ENCODE measurements at regions not wholly inside any gene's neighbourhood (a gene's known extent, or its start where the extent isn't known, plus 50 kb on each side); places are given as distances from the start of the nearest gene placed in this dataset.

DNA sequence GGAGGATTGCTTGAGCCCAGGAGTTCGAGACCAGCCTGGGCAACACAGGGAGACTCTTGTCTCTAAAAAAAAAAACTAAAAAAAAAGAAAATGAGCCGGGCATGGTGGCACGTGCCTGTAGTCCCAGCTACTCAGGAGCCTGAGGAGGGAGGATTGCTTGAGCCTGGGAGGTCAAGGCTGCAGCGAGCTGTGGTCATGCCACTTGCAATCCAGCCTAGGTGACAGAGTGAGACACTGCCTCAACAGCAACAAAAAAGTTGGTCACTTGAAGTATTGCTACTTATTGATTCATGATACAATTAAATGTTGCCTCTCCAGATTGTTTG lies 57.9 kb upstream of the CXADR start:
- TF ChIP-seq, protein P1, sequence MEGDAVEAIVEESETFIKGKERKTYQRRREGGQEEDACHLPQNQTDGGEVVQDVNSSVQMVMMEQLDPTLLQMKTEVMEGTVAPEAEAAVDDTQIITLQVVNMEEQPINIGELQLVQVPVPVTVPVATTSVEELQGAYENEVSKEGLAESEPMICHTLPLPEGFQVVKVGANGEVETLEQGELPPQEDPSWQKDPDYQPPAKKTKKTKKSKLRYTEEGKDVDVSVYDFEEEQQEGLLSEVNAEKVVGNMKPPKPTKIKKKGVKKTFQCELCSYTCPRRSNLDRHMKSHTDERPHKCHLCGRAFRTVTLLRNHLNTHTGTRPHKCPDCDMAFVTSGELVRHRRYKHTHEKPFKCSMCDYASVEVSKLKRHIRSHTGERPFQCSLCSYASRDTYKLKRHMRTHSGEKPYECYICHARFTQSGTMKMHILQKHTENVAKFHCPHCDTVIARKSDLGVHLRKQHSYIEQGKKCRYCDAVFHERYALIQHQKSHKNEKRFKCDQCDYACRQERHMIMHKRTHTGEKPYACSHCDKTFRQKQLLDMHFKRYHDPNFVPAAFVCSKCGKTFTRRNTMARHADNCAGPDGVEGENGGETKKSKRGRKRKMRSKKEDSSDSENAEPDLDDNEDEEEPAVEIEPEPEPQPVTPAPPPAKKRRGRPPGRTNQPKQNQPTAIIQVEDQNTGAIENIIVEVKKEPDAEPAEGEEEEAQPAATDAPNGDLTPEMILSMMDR (IDR thresholded peaks at IDR 0.05; ENCODE audit: low read depth, low read length, missing control alignments) = no peak
- in situ Hi-C loops (cut with HindIII; ENCODE audit: low pct_ligation_motif_present, low sequenced_read_pairs) = no loop called here
- Histone ChIP-seq H3K4me3 (ENCODE audit: low read depth, low read length) (peak overlapping the region; percentile 29), H3K27me3 (replicated peaks) (no peaks in the 10 kb centered on the region), H3K36me3 (replicated peaks) (no peaks in the 10 kb centered on the region), H3K27ac (no peak overlapping the region)
- no peak for DNase-seq

- in situ Hi-C loops (cut with HindIII; ENCODE audit: low pct_ligation_motif_present, low sequenced_read_pairs) = no loop called here
- no peaks in the 10 kb centered on the region for H3K27me3 ChIP-seq (replicated peaks)
- no peak for DNase-seq
- no peaks in the 10 kb centered on the region for H3K36me3 ChIP-seq (replicated peaks)
- H3K27ac ChIP-seq = no peak overlapping the region
- H3K4me3 ChIP-seq (ENCODE audit: low read depth, low read length) = no peak overlapping the region
- TF ChIP-seq, protein P1 (IDR thresholded peaks at IDR 0.05; ENCODE audit: low read depth, low read length, missing control alignments) = no peak
Observed at GRCh38 chr21:17455451-17455850, 57.4 kb upstream of the CXADR start.

- H3K36me3 ChIP-seq (replicated peaks) = no peaks in the 10 kb centered on the region
- TF ChIP-seq, protein P1 (IDR thresholded peaks at IDR 0.05; ENCODE audit: low read depth, low read length, missing control alignments) = no peak
- no peaks in the 10 kb centered on the region for H3K27me3 ChIP-seq (replicated peaks)
- H3K27ac ChIP-seq = no peak overlapping the region
- in situ Hi-C loops (cut with HindIII; ENCODE audit: low pct_ligation_motif_present, low sequenced_read_pairs) = no loop called here
- DNase-seq = no peak
- H3K4me3 ChIP-seq (ENCODE audit: low read depth, low read length) = no peak overlapping the region
Observed at GRCh38 chr21:17458279-17458678, 54.6 kb upstream of the CXADR start.

- DNase-seq = no peak
- Histone ChIP-seq H3K27ac (no peak overlapping the region), H3K27me3 (replicated peaks) (no peaks in the 10 kb centered on the region), H3K36me3 (replicated peaks) (no peaks in the 10 kb centered on the region), H3K4me3 (ENCODE audit: low read depth, low read length) (no peak overlapping the region)
- TF ChIP-seq, protein P1 (IDR thresholded peaks at IDR 0.05; ENCODE audit: low read depth, low read length, missing control alignments) = no peak
- in situ Hi-C loops (cut with HindIII; ENCODE audit: low pct_ligation_motif_present, low sequenced_read_pairs) = no loop called here
Observed at GRCh38 chr21:17460094-17460493, 52.7 kb upstream of the CXADR start.

DNA sequence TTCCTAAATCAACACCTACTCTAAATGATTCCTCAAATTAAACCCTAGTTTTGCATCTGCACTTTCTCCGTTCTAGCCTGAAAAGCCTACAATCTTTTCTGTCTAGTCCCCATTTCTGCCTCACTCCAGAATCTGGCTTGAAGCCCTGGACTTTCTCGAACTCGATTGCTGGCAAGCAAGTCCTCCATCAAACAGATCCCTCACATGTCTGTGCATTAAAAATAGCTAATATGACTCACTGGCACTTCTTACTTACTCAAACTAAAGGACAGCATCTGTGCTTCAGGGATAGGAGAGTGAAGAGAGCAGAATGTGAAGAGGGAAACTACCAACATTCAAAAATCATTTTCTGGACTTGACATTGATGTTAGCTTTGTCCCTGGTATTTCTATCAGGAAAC lies 51.8 kb upstream of the CXADR start:
- peak; percentile 84 for DNase-seq
- Histone ChIP-seq H3K36me3 (replicated peaks) (no peaks in the 10 kb centered on the region), H3K27ac (peak overlapping the region; percentile 72), H3K27me3 (replicated peaks) (no peaks in the 10 kb centered on the region), H3K4me3 (ENCODE audit: low read depth, low read length) (no peak overlapping the region)
- in situ Hi-C loops (cut with HindIII; ENCODE audit: low pct_ligation_motif_present, low sequenced_read_pairs) = no loop called here
- TF ChIP-seq, protein P1 (IDR thresholded peaks at IDR 0.05; ENCODE audit: low read depth, low read length, missing control alignments) = no peak

- no peaks in the 10 kb centered on the region for H3K36me3 ChIP-seq (replicated peaks)
- TF ChIP-seq, protein P1 (IDR thresholded peaks at IDR 0.05; ENCODE audit: low read depth, low read length, missing control alignments) = no peak
- no peak overlapping the region for H3K4me3 ChIP-seq (ENCODE audit: low read depth, low read length)
- no peaks in the 10 kb centered on the region for H3K27me3 ChIP-seq (replicated peaks)
- in situ Hi-C loops (cut with HindIII; ENCODE audit: low pct_ligation_motif_present, low sequenced_read_pairs) = no loop called here
- H3K27ac ChIP-seq = peak overlapping the region; percentile 82
- DNase-seq = no peak
Observed at GRCh38 chr21:17461582-17461981, 51.3 kb upstream of the CXADR start.
